OCI-LY7 (cell line): ENCODE measurements at regions not wholly inside any gene's neighbourhood (a gene's known extent, or its start where the extent isn't known, plus 50 kb on each side); places are given as distances from the start of the nearest gene placed in this dataset.

Source experiments
- BruUV-seq: library from RNA; stranded (reverse); fragments of 400-500 nt; replicated peaks from 2 replicates; lab custom pipeline; 2021; lab: Mats Ljungman, UMichigan
- CTCF ChIA-PET: fragments of 300-600 bp; sonication (Branson Sonifier 250); formaldehyde crosslinking; loops from one replicate; lab custom pipeline; 2022; ENCODE audit warnings: antibody characterized with exemption; ENCODE audit not compliant: unreplicated experiment; lab: Charles Lee
- POLR2A ChIA-PET: fragments of 300-600 bp; sonication (Branson Sonifier 250); formaldehyde crosslinking; loops from one replicate; lab custom pipeline; 2022; ENCODE audit warnings: antibody characterized with exemption; lab: Charles Lee
- DNase-seq: peaks from one replicate; pipeline ENCODE4 v3.0.0-alpha.2; 2015; ENCODE audit warnings: low spot score
- H2AFZ ChIP-seq: fragments of 200-600 bp; sonication (generic), shearing (Covaris generic); 2 replicates; pipeline ENCODE4 v1.6.1; 2014; ENCODE audit warnings: mild to moderate bottlenecking, antibody characterized with exemption, low read length, moderate library complexity
- H3K27ac ChIP-seq: fragments of 200-600 bp; sonication (generic); 2 replicates; pipeline ENCODE4 v1.5.1; 2014; ENCODE audit warnings: mixed run types, low read depth, mild to moderate bottlenecking, moderate library complexity, low read length, inconsistent platforms; ENCODE audit not compliant: poor library complexity, severe bottlenecking
- H3K36me3 ChIP-seq: fragments of 200-600 bp; sonication (generic); 2 replicates; pipeline ENCODE4 v1.6.1; 2014; ENCODE audit warnings: mild to moderate bottlenecking, antibody characterized with exemption, low read length, moderate library complexity, mixed read lengths; ENCODE audit not compliant: insufficient read depth
- H3K4me1 ChIP-seq: fragments of 200-600 bp; sonication (generic); 2 replicates; pipeline ENCODE4 v1.5.1; 2014; ENCODE audit warnings: mild to moderate bottlenecking, low read length; ENCODE audit not compliant: insufficient read depth, poor library complexity, severe bottlenecking
- H3K4me2 ChIP-seq: fragments of 200-600 bp; sonication (generic); 2 replicates; pipeline ENCODE4 v1.6.1; 2014; ENCODE audit warnings: mild to moderate bottlenecking, low read length
- H3K4me3 ChIP-seq: fragments of 200-600 bp; sonication (generic); 2 replicates; pipeline ENCODE4 v1.5.1; 2014; ENCODE audit warnings: mild to moderate bottlenecking, low read depth, low read length; ENCODE audit not compliant: poor library complexity, severe bottlenecking
- H3K79me2 ChIP-seq: fragments of 200-600 bp; sonication (generic); 2 replicates; pipeline ENCODE4 v1.6.1; 2016; ENCODE audit warnings: low read depth, mild to moderate bottlenecking, low read length, moderate library complexity, mixed read lengths; ENCODE audit not compliant: insufficient read depth
- H3K9me2 ChIP-seq: fragments of 200-600 bp; sonication (generic); 2 replicates; pipeline ENCODE4 v1.6.1; 2016; ENCODE audit warnings: mild to moderate bottlenecking, low read length, mixed read lengths; ENCODE audit not compliant: insufficient read depth
- H3K9me3 ChIP-seq: fragments of 200-600 bp; sonication (generic); 2 replicates; pipeline ENCODE4 v1.6.1; 2014; ENCODE audit warnings: mild to moderate bottlenecking, mixed run types, low read length, mixed read lengths
- H4K20me1 ChIP-seq: fragments of 200-600 bp; sonication (generic); 2 replicates; pipeline ENCODE4 v1.6.1; 2014; ENCODE audit warnings: mild to moderate bottlenecking, antibody characterized with exemption, low read length, moderate library complexity, mixed read lengths; ENCODE audit not compliant: insufficient read depth
- EZH2phosphoT487 ChIP-seq: fragments of 200-600 bp; sonication (generic); IDR thresholded peaks from 2 replicates; pipeline ENCODE4 v1.6.1; 2018; ENCODE audit warnings: low read depth, borderline replicate concordance, mild to moderate bottlenecking, mixed run types, antibody characterized with exemption, low read length, moderate library complexity, mixed read lengths
- intact Hi-C: fragments of 100-400 bp; cut with micrococcal nuclease; formaldehyde crosslinking; loops from one replicate; pipeline ENCODE4 v1.10.0; 2022; ENCODE audit not compliant: unreplicated experiment
- TF ChIP-seq, protein P1 (sequence below): fragments of 200-600 bp; sonication (generic); conservative IDR thresholded peaks from 2 replicates; pipeline ENCODE4 v1.5.1; 2014; ENCODE audit warnings: mild to moderate bottlenecking, antibody characterized with exemption, low read length, moderate library complexity, mixed read lengths

- no peak for DNase-seq
- Histone ChIP-seq H3K4me1 (no peaks in the 10 kb centered on the region), H2AFZ (no peak overlapping the region), H3K4me2 (no peak overlapping the region), H3K27ac (no peak overlapping the region), H3K9me3 (no peaks in the 10 kb centered on the region), H3K79me2 (no peaks in the 10 kb centered on the region), H3K4me3 (no peak overlapping the region), H4K20me1 (no peaks in the 10 kb centered on the region), H3K9me2 (no peaks in the 10 kb centered on the region), H3K36me3 (no peaks in the 10 kb centered on the region)
- intact Hi-C loops: no loop called here
- TF ChIP-seq EZH2phosphoT487: no peak
- TF ChIP-seq, protein P1, sequence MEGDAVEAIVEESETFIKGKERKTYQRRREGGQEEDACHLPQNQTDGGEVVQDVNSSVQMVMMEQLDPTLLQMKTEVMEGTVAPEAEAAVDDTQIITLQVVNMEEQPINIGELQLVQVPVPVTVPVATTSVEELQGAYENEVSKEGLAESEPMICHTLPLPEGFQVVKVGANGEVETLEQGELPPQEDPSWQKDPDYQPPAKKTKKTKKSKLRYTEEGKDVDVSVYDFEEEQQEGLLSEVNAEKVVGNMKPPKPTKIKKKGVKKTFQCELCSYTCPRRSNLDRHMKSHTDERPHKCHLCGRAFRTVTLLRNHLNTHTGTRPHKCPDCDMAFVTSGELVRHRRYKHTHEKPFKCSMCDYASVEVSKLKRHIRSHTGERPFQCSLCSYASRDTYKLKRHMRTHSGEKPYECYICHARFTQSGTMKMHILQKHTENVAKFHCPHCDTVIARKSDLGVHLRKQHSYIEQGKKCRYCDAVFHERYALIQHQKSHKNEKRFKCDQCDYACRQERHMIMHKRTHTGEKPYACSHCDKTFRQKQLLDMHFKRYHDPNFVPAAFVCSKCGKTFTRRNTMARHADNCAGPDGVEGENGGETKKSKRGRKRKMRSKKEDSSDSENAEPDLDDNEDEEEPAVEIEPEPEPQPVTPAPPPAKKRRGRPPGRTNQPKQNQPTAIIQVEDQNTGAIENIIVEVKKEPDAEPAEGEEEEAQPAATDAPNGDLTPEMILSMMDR: no peak
- CTCF ChIA-PET: no interaction called here
- POLR2A ChIA-PET: no interaction called here
- no TSS peak for BruUV-seq
Measured at GRCh38 chr3:163572856-163573255, 1505.4 kb downstream of the SI start.

DNA sequence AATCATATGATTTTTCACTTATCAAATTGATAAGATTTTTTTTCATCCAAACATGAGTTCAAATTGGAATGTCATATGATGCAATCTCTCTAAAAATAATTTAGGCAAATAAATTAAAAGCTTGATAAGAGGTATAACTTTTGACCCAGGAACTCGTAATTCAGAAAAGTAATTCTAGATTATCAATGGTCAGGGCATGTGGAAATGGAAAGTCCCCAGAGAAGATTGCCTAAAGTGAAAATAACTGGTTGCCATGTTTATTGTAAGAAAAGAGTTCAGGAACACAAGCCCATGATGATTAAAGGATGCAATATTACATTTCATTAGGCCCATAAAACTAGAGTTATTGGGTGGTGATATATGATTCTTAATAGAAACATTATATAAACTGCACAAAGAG lies 1514.8 kb downstream of the SI start:
- Histone ChIP-seq H4K20me1 (no peaks in the 10 kb centered on the region), H3K4me2 (no peak overlapping the region), H3K9me3 (no peaks in the 10 kb centered on the region), H2AFZ (no peak overlapping the region), H3K79me2 (no peaks in the 10 kb centered on the region), H3K9me2 (no peaks in the 10 kb centered on the region), H3K27ac (no peak overlapping the region), H3K36me3 (no peaks in the 10 kb centered on the region), H3K4me3 (no peak overlapping the region), H3K4me1 (no peaks in the 10 kb centered on the region)
- BruUV-seq: no TSS peak
- CTCF ChIA-PET: no interaction called here
- no peak for DNase-seq
- intact Hi-C loops: no loop called here
- TF ChIP-seq, protein P1: no peak
- no peak for TF ChIP-seq EZH2phosphoT487
- POLR2A ChIA-PET: no interaction called here

- Histone ChIP-seq H2AFZ (no peak overlapping the region), H3K4me1 (no peaks in the 10 kb centered on the region), H3K9me3 (no peaks in the 10 kb centered on the region), H3K4me3 (no peak overlapping the region), H3K9me2 (no peaks in the 10 kb centered on the region), H3K27ac (no peak overlapping the region), H3K36me3 (no peaks in the 10 kb centered on the region), H3K79me2 (no peaks in the 10 kb centered on the region), H3K4me2 (no peak overlapping the region), H4K20me1 (no peaks in the 10 kb centered on the region)
- CTCF ChIA-PET: no interaction called here
- intact Hi-C loops: no loop called here
- no TSS peak for BruUV-seq
- DNase-seq: no peak
- POLR2A ChIA-PET: no interaction called here
- TF ChIP-seq EZH2phosphoT487: no peak
- TF ChIP-seq, protein P1: no peak
Measured at GRCh38 chr3:163562625-163563024, 1515.7 kb downstream of the SI start.
